Stimulated activated CD8-positive, alpha-beta memory T cell treated with anti-CD3 and anti-CD28 coated beads, Interleukin-4, amount 100 ng/mL, for 48 hours (primary cell): ENCODE measurements at regions not wholly inside any gene's neighbourhood (a gene's known extent, or its start where the extent isn't known, plus 50 kb on each side); places are given as distances from the start of the nearest gene placed in this dataset.

Source experiments
- DNase-seq: peaks from one replicate; pipeline ENCODE4 v3.0.0-alpha.2; 2020

DNA sequence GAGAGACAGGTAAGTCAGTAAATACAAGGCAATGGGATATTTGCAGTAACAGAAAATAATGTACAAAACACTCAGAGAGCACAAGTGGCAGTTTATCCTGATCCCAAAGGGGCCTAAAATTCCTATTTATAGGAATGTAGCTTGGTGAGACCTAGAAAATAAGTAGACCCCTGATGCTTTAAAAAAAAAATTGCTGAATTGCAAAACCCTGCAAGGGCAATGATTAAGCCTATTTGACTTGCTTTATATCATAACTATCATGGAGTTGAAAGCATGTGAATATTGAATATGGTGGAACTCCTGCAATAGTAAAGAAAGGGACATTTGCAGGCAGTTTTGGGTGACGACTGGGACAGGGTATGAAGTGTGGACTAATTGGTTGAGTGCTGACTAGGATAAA is 101.9 kb upstream of the C1orf21 start:
- no peak for DNase-seq

DNA sequence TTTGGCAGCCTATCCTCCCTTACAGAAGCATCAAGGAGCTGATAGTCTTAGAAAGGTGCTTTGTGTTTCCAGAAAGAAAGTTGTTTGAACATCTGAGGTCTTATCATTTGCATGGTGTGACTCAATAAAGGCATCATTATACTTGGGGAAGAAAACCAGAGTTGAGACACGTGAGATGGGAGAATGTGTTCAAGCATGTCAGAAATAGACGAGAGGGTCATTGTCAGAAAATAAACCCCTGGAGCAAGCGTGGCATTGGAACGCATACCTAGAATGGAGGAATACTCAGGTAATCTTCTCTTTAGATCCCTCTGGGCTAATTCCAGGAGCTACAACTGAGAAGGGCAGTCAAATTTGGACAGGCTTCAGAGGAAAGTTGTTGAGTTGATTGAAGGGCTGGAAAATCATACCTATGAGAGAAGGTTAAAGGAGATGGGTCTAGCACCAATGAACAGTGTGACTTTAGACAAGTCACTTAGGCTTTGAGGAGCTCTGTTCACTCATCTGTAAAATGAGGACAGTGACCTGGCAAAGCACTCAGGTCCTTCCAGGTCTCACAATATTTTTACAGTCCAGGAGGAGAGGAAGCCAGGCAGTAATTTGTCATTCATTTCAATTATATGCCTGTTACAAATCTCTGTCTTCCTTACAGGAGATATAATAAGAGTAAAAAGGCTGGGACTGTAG is 101.3 kb upstream of the C1orf21 start:
- DNase-seq, result no peak

DNA sequence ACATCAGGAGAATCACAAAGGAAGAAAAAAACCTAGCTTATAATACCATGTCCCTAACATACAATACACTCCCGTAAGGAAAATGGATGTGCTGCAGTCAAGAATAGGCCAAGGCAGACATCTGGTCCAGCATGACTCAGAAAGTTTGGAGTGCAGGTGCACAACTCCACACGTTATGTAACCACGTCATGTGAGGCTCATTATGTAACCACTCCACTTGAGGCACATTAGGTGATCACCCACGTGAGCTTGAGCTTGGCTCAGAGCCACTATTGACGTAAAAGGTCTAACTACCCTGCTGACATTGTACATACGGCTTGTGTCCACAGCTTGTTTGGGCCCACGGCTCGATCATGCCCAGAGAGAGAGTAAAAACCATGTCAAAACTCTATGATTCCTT is 99.8 kb upstream of the C1orf21 start:
- DNase-seq, result no peak

DNA sequence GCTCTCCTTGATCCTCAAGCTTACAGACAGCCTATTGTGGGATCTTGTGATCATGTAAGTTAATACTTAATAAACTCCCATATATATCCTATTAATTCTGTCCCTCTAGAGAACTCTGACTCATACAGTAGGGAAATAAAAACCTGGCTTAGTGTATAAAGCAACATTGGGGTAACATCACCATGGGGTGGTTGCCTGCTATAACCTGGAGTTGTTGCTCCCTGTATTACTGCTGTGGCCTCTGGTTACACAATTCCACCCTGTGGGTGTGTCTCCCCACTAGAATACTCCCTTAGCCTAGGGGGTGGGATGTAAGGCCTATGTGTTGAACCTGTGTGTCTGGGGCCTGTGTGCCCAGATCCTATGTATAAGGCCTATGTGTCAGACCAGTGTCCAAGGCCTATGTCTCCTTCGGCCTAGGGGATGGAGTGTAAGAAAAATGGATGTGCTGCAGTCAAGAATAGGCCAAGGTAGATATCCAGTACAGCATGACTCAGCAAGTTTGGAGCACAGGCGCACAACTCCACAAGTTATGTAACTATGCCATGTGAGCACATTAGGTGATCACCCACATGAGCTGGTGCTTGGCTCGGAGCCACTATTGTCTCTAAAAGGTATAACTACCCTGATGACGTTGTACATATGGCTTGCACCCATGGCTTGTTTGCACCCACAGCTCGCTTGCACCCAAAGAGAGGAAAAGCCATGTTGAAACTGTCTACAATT is 96.8 kb upstream of the C1orf21 start:
- DNase-seq, result no peak

DNA sequence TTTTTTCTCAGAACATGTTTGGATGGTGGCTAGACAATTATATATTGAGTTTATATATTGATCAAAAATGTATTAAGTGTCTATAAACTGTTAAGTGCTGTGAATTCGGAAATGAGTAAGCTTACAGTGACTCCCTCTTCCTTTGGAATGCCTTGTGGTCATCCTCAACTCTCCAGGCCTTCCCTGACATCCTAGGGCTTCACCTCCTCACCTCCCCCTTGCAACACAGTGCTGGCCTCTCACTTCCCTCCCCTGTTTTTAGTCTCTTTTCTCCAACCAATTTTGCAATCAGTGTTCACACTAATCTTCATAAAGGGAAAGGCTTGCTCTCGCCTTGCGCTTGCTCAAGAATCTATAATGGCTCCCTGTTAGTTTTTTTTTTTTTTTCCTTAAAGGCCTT is 95.1 kb upstream of the C1orf21 start:
- DNase-seq, result no peak

DNA sequence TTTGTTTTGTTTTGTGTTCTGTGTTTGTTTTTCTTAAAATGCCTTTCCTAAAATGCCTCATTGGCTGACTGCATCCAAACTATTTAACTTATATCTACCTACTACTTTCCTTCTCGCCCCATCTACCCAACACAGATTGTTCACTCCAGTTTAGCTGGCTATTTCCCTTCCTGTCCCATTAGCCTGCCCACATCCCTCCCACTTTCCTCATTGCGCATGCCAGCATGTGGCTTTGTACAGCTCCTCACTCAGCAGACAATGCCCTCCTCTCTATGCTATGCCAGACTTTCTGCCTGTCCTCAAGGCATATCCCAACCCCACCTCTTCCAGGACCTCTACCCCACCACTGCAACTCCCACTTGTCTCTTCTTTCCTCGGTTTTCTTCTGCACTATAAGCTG is 94.7 kb upstream of the C1orf21 start:
- DNase-seq, result no peak

DNA sequence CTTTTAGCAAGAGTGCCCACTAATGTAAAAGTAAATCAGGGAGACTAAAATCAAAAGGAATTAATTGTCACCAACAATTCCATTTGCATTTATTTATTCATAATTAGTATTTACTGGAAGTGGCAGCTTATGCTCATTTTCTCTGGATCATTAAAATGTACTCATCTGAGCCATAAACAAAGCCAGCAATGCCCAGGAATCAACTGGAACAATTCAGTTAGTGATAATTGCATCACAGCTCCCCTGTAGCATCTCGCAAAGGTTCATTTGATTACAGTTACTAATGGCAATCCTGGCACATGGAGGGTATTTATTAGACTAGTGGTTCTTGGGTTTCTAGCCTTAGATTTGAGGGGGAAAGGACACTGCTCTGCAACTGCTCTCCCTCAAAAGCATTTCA is 92.7 kb upstream of the C1orf21 start:
- no peak for DNase-seq

DNA sequence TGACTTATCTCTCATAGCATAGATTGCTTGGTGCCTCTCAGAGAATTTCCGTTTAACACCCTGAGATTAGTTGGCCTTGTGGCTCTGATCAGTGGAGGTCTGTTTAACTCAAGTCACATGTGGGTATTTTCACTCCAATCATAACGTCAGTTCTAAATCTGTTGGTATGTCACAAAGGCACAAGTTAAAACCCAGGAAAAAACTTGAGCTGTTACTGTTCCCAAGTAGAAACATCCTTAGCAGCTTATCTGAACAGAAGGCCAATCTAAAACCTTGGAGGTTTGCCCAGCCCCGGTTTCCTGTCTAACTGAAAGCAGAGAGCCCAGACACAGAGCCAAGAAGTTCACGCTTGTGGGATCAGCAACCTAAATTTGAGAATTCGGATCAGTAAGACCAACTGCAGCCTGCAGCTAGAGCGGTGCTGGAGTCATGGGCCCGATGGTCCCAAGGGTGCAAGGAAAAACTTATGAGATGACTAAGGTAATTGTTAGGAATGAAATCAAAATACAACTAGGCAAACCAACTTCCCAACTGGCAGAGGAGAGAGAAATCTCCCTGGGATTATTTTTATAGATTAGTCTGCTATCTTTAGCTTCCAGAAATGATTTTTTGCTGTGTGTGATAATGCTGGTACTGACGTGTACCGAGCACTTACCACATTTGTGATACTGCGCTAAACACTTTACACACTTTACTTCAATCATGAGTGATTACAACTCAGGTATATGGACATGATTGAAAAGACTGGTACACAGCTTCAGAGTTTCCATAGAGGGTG is 90.2 kb upstream of the C1orf21 start:
- no peak for DNase-seq

DNA sequence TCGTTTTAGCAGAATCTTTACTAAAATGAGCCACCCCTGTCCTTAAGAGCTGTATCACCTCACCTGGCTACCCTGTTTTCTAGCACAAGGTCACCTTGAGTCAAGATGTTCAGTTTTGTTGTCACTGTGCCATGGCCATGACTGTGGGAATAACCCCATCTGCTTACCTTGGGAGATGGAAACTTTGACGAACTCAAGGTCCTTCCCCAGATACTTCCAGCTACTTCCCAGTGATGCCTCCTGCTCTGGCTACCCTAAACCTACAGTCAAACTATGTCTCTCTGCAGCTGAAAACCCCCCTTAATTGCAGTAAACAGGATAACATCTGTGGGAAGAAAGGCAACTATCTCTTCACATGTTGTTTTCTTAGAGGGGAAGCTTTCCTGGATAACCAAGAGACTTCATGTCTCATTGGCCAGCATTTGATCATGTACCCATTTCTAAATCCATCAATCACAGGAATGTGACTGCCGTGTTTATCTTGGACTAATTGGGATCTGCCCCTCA is 89.5 kb upstream of the C1orf21 start:
- no peak for DNase-seq

DNA sequence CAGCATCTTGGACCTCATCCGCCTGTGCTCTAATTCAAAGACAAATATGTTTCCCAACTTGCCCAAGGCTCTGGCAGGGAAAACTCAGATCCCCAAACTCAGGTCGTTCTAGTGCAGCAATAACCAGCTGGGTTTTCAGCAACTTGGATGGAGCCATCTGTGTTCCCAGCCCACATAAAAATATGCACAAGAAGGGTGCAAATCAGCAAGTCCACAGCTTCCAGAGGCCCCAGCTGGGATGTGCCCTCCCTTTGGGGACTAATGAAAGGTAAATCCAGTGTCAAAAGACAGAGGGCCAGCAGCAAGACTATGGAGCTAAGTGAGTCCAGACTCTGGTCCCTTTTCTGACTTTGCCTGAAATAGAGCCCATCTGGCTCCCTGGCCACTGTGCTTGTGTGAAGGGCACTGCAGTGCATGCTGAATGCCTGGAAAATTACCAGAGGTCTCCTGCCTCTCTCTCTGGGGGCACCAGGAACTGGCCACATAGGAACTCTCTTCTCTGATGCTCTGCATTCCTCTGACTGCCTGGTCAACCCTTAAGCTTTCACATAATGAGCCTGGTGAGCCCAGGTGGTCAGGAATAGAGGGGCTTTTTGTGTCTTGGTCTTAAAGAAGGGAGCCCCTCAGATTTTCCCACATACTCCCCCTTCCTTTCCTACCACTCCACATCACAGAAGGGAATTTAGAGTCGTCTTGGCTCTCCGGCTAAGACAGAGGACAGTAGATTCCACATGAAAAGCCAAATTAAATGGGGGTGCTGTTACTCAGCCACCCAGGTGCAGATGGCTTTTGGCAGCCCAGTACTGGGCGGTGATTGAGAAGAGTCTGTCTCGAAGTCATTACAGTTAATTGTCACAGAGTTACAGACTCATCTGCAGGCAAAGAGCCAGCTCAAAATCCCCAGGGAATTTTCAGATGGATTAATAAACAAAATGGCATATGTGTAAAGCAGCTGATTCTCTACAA is 88.1 kb upstream of the C1orf21 start:
- DNase-seq, result no peak

DNA sequence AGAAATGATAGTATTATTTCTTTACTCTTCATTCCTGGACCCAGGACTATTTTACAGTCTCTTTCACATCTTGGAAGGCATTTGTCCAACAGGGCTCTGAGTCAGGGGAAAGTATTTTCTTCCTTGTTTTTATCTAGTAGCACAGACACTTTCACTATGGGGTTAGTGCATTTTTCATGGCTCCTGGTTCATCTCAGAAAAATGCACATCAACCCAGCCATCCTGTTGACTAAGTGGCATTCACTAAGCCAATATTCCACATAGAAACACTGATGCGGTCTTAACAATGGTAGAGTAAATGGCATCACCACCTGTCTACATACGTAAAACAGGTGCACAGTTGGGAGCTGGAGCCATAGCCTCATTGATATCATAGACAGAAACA is 87.4 kb upstream of the C1orf21 start:
- no peak for DNase-seq

DNA sequence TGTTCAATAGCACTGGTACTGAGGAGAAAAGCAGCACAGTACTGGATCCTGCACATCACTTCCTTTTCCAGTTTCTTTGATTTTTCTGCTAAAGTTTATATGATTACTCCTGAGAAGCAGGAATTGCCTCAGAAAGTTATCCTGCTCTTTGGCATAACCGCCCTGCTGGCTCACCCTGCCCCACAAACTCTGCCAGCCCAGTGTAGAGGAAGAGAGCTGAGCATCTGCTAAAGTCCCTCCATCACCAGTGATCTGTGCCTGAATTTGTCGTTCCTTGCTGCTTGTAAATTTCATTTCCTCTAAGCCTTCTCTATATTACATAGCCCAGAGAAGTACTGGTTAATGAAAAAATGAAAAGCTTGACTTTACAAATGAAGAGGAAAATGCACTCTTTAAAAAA is 87.0 kb upstream of the C1orf21 start:
- no peak for DNase-seq

DNA sequence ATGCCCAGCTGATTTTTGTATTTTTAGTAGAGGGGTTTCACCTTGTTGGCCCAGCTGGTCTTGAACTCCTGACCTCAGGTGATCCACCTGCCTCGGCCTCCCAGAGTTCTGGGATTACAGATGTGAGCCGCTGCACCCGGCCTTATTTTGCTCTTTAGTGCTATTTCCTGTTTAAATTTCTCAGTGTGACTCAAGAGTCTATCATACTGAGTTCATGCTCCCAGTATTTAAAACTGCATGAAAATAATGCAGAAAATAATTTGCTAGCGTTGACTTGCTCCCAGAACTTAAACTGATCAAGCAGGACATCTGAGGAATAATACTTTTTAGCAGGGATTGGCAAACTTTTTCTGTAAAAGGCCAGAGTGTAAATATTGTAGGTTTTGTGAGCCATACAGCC is 86.4 kb upstream of the C1orf21 start:
- no peak for DNase-seq

DNA sequence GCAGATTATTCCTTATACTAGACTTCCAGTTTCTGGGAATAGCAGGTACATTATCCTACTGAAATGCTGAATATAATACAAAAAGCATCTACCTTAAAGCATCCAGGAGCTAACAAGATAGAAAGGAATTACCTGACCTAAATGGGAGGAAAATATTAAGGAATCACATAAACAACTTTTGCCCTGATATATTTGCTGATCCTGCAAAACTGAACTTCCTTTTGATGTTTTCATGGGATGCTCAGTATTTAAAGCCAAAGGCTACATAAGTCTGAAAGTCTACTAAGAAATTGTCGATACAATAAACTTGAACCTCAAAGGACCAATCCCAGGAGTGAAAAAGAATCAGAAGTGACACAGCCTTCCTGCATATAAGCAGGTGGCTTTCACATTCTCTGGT is 85.6 kb upstream of the C1orf21 start:
- DNase-seq, result no peak

DNA sequence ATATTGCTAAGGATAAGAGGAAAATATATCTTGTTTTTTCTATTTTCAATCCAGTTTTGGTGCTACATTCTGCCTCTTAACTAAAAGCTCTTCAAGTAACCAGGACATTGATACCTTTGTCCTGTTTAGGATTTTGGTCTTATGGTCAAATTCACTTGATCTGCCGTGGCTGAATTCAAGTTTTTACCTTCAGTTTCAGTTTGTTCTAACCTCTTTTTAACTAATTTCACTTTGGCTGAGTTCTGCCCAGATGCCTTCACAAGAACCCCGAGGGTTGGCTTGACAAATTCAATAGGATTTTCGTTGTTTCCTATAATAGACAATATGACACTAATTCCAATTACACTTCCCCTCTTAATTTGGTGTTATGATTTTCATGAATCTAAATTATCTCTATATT is 84.5 kb upstream of the C1orf21 start:
- DNase-seq, result no peak

DNA sequence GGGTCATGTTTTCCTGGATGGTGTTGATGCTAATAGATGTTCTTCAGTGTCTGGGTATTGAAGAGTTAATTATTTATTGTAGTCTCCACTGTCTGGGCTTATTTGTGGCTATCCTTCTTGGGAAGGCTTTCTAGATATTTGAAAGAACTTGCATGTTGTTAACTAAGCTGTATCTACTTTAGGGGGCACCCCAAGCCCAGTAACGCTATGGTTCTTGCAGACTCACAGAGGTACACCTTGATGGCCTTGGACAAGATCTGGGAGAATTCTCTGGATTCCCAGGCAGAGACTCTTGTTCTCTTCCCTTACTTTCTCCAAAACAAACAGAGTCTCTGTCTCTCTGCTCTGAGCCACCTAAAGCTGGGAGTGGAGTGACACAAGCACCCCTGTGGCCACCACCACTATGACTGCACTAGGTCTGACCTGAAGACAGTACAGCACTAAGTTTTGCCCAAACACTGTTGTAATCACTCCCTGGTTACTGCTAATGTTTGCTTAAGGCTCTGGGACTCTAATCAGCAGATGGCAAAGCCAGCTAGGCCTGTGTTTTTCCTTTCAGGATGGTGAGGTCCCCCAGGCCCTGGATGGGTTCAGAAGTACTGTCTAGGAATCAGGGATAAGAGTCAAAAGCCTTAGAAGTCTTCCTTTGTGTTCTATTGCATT is 76.5 kb upstream of the C1orf21 start:
- DNase-seq, result no peak

DNA sequence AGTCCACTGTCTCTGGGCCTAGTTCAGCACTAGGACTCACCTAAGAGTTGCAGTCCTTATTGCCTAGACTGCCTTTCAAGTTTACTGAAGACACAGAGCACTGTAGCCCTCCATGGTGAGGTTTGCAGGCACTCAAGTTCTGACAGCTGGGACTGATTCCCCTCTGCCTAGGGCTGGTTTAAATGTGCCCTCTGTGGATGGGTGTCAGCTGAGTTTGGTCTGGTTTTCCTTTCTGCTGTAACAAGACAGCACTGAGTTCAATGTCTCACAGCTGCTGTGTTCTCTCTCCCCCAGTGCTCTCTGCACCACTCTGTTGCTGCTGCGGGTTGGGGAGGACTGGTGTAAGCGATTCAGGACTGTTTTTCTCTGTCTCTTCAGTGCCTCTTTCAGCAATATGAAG is 75.2 kb upstream of the C1orf21 start:
- DNase-seq, result no peak

DNA sequence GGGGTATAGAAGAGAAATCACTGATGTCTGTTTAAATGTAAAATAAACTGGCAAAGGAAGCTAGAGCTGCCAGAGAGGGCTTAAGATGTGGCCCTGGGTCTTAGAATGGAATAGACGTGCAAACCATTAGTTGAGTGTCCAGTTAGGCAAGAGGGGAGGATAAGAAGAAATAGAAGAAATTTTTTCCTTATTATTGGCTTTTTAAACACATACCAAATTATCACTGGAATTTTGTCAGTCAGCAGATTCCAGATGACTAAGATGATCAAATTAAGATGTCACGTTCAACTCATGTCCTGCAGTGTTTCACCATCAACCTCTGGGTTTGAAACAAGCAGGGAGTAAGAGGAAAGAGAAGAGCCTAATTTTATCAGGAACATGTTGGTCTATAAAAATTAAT is 71.6 kb upstream of the C1orf21 start:
- no peak for DNase-seq

DNA sequence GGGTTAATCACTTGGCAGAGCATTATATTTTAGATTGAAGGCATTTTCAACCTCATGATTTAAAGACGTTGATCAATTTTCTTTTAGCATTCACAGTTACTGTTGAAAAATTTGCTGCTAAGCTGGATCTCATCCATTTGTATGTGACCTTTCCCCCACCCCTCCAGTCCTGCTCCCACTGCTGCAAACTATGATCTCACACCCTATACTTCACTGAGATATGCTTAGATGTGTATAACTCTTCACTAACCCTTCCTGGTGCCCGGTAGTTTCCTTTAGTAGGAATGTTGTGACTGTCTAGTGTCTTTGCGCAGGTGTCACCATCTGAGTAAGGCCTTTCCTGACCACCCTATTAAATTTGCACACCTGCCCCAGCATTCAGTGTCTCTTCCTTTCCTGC is 67.0 kb upstream of the C1orf21 start:
- DNase-seq, result no peak

DNA sequence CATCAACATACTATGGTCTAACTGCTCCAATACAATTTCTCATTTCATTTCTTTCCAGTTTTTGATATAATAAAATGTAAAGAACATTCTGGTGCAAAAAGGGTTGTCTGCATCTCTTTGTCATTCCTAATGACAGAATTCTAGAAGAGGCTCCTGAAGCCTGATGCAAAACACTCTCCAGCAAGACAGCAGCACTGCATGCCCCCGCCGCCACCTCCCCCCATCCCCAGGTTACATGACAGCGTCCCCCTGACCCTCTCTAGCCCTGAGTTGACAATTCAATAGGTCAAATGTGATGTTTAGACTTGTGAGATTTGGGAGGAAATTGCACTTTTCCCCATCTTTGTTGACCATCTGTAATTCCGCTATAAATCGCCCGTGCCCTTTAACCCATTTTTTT is 64.6 kb upstream of the C1orf21 start:
- no peak for DNase-seq

DNA sequence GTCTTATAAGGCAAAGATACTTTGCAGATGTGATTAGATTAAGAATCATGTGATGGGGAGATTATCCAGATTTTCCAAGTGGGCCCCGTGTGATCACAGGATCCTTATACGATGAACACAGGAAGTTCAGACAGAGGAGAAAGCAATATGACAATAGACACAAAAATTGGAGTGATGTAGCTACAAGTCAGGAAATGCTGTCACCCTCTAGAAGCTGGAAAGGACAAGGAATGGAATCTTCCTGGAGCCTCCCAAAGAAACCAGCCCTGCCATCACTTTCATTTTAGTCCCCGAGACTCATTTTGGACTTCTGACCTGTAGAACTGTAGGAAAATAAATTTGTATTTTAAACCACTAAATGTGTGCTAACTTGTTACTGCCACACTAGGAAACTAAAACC is 61.9 kb upstream of the C1orf21 start:
- DNase-seq, result no peak

DNA sequence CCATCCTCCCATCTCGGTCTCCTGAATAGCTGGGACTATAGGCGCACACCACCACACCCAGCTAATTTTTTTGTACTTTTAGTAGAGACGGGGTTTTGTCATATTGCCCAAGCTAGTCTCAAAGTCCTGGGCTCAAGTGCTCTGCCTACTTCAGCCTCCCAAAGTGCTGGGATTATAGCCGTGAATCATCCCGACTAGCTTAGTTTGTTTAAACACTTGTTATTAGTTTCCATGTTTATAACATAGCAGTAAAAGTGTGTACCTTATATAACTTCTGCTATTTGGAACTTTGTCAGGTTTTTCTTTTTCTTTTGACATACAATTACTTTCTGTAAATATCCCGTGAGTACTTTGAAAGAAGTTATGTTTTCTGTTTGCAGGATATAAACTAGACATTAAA is 60.6 kb upstream of the C1orf21 start:
- no peak for DNase-seq
